HG02870 (cell line): ENCODE measurements at regions not wholly inside any gene's neighbourhood (a gene's known extent, or its start where the extent isn't known, plus 50 kb on each side); places are given as distances from the start of the nearest gene placed in this dataset.

ENCODE experiments used
- ATAC-seq: cut with Tn5 transposase; IDR thresholded peaks from one replicate; pipeline ENCODE4 v1.9.1; 2021; ENCODE audit warnings: mild to moderate bottlenecking, moderate library complexity; ENCODE audit not compliant: unreplicated experiment

DNA sequence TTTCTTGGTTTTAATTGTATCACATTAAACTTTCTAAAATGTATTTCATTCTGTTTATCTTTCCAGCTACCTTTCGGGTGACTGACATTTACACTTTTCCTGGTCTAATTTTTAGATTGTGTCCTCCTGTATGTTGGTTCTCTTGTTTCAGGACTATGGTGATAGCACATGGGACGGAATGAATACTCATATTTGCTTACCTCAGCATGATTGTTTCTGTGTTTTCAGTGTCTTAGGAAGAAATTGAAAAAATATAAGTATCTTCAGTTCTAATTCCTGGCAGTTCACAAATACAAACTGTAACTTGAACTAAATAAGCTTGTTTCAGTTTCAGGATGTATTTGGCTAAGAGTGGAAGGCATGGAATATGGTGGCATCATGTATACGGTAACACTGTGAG, 80.1 kb upstream of the ROBO1 start:
- ATAC-seq: no peak

DNA sequence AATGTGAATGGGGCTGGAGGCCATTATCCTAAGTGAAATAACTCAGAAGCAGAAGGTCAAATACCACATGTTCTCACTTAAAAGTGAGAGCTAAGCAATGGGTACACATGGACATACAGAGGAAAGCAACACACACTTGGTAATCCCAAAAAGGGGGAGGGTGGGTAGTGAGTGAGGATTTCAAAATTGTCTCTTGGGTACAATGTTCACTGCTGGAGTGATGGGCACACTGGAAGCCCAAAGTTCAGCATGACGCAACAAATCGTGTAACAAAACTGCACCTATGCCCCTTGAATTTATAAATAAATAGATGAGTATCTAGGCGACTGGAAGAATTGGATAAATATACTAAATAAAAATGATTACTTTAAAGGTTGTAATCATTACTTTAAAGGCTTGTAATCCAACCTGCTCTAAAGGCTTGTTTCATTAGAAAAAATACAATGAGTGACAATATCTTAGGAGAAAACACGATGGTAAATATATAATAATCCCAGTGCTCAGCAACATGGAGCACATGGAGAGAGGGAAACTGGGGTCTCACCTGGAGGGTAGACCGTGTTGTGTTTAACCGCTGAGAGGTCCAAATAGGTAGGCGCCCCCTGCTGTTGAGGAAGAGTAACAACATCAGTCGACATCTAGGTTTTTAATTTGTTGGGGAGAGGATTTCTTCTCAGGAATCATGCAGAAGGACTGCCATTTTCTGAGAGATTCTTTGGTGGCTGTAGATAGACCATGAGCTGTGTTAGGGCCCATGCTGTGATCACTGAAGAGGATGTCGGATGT, 78.5 kb upstream of the ROBO1 start:
- ATAC-seq: no peak

DNA sequence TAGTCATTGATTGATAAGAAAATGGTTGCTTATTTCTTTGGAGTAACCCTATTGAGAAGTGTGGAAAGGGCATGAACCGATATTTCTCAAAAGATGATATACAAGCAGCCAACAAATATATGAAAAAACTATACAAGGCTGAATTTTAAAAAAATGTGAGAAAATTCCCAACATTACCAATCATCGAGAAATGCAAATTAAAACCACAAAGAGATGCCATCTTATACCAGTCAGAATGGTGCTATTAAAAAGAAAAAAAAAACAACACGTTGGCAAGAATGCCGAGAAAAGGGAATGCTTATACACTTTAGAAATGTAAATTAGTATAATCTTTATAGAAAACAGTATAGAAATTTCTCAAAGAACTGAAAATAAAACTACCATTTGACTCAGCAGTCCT, 77.7 kb upstream of the ROBO1 start:
- ATAC-seq: no peak

DNA sequence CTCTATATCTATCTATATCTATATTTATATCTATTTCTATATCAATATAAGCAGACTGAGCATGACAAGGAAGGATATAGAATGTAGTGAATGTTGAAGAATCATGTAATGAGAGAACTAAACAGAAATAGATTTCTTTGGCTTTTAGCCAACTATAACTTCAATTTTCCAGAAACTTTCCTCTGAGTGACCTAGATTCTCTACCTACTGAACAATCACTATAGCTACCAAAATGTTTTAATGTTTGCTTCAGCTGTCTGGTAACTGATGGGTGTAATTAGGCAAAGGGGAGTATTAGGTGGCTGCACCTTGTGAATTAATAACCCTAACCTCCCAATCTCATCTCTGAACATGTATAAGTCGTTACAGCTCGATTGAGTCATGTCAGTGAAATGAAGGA, 76.4 kb upstream of the ROBO1 start:
- no peak for ATAC-seq

DNA sequence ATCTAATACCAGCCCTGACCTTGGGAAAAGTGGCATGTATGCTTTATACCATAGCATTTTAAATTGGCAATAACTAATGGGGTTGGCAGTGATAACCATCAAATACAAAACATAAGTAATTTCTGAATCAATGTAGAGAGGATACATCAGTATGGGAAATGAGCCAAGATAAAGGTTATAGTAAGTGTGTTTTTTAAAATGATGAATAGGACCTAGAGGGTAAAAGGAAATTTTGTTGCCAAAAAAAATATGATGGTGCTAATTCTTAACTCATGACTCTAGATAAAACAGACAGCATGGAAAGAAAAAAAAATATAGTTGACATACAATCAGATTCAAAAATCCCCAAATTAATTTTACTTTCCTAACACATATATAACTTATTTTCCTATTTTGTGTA, 75.4 kb upstream of the ROBO1 start:
- ATAC-seq: no peak

DNA sequence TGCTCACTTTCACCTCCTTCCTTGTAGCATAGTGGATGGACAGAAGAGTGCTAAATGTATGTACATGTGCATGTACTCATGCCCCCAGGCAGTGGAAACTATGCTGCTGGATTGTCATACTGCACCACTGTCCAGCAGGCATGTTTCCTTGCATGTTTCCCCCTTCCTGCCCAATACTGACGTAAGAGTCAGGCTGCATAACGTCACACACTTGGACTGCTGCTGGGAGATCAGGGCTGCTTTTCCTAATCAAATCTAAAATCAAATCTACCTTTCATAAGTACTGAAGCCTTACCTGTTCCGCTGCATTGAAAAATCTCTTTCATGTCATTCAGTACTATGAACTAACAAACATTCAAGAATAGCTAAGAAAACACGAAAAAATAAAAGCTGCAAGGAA, 67.9 kb upstream of the ROBO1 start:
- ATAC-seq: no peak

DNA sequence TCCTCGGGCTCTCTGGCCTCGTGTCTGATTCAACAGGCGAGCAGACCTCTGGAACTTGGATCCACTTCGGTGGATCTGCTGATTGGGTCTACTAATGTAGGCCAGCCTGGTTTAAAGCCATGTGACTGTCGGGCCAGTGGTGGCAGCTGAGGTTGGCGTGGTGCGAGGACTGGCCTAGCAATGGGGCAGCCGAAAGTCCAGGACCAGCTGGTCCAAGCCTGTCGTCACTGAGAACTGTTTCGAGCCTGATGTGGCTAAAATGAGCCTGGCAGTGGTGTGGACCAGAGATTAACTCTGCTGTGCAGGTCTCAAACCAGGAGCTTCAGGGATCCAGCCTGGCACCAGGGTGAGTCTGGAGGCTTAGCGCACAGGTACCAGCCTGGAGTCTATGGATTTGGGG, 56.4 kb upstream of the ROBO1 start:
- ATAC-seq: no peak

DNA sequence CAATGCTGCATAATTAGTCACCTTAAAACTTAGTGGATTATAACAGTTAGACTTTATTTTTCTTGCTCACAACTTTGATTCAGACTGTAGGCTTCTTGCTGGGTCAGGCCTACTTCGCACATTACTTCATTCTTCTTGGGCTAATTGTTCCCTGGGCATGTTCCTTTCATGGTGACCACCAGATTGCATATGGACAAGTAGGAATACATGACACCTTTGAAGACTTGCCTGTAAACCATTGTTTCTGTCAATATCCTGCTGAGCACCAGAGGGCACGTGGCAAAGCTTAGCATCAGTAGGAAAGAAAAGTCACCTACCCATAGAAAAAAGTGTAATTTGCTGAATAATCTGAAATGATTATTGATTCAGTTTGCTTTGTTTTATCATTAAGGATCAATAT, 54.3 kb upstream of the ROBO1 start:
- no peak for ATAC-seq

DNA sequence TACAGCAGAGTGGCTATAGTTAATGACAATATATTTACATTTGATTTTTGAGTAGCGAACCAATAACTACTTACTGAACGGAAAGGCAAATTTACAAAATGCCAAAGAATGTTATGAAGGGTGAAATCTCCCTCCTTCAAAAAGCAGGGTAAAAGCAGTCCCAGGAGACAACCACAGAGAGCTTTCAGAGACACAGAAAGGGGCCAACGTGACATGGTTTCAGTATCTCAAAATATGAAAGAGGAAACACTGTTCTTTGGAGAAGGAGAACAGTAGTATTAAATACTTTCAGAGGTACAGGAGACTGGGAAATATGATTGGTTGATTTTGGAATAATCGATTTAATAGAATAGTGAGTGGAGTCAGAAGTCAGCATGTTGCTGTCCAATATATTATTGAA, 52.3 kb upstream of the ROBO1 start:
- ATAC-seq: no peak

DNA sequence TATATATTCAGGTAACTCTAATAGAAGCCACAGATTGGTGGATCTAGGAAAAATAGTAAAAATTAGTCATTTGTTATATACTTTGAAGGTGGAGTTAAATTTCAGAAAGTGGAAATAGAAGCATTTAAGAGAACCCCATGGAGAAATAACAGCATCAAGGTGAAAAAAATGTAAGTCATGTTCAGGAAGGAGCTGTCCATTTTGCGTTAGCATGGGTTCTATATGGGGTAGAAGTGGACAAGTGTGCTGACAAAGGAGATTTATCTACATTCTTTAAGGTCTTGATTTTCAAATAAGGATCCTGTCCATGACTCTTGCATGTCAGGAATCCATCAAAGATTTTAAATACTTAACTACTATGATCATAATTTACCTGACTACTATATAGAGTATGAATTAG, 50.2 kb upstream of the ROBO1 start:
- no peak for ATAC-seq
